Pancreas (tissue), 10 donors: ENCODE measurements at regions not wholly inside any gene's neighbourhood (a gene's known extent, or its start where the extent isn't known, plus 50 kb on each side); places are given as distances from the start of the nearest gene placed in this dataset.

Experiments
- ATAC-seq, 4 donors: fragments of 200-7000 bp; cut with Tn5 transposase; one replicate each; pipeline versions ENCODE4 v1.8.0 to v1.9.1; 2020; ENCODE audit warnings: mild to moderate bottlenecking in 4 of 4, moderate library complexity in 4 of 4
- DNase-seq, 6 donors: peaks; one replicate each; pipeline ENCODE4 v3.0.0-alpha.2; 2020
- FAIRE-seq: peaks from 2 replicates; lab custom pipeline; 2012; peaks lifted over from hg19 to GRCh38; lab: Jason Lieb, UNC
- H3K27ac ChIP-seq, 4 donors: fragments of 200-600 bp; sonication (generic); 1 replicate in 3 of 4; 2 replicates in 1 of 4; pipeline versions ENCODE4 v1.5.0 to v1.8.0; 2020
- H3K27me3 ChIP-seq, 4 donors: fragments of 200-600 bp; one replicate each; pipeline ENCODE4 v1.8.0; 2021
- H3K36me3 ChIP-seq, 3 donors: fragments of 200-600 bp; sonication (generic) in 1 of 3; one replicate each; pipeline versions ENCODE4 v1.5.0 to v1.8.0; 2020 to 2021
- H3K4me1 ChIP-seq, 3 donors: fragments of 200-600 bp; one replicate each; pipeline ENCODE4 v1.8.0; 2021
- H3K4me3 ChIP-seq, 4 donors: fragments of 200-600 bp; sonication (generic) in 2 of 4; one replicate each; pipeline versions ENCODE4 v1.5.0 to v1.8.0; 2020 to 2021
- H3K9me3 ChIP-seq, 4 donors: fragments of 200-600 bp; one replicate each; pipeline ENCODE4 v1.8.0; 2021
- WGBS, 2 donors: extraction: QIAGEN DNeasy Blood & Tissue Kit; methylation state at CpG; one replicate each; pipeline ENCODE4 v1.1.7; 2013; 5-methylcytosine and 5-hydroxymethylcytosine counted together
- intact Hi-C, 3 donors: fragments of 100-400 bp; cut with DNase I; formaldehyde crosslinking; loops; one replicate each; pipeline versions ENCODE4 v1.11.1 to v1.14.2; 2022
- TF ChIP-seq, protein P1 (sequence below), 4 donors: fragments of 200-600 bp; sonication (generic) in 3 of 4; IDR thresholded peaks; one replicate each; pipeline versions ENCODE4 v1.5.0 to v1.8.0; 2021; ENCODE audit warnings: antibody characterized with exemption in 4 of 4
- donor health status: healthy with polysubstance abuse.
- donor health status: DM: no; HTN: no; CAD: no; lungs with moderate emphysema.
- donor health status: DM: no; HTN: no; CAD: no.
- donor health status: control.
- donor health status: control.
- donor health status: Bipolar disorder and iron deficiency.
- donor health status: DM: yes; HTN: yes; CAD: no.
- donor health status: DM: no; HTN: no; CAD: no.
- donor health status: DM: no; HTN: no; CAD: no.
- donor health status: DM: yes; HTN: yes; CAD: no.

- Histone ChIP-seq H3K9me3 (no peaks in the 10 kb centered on the region), H3K27me3 (no peaks in the 10 kb centered on the region), H3K4me1 (no peaks in the 10 kb centered on the region), H3K36me3 (no peaks in the 10 kb centered on the region), H3K4me3 (no peak overlapping the region), H3K27ac (no peak overlapping the region)
- FAIRE-seq: peak; percentile 67
- DNase-seq: no peak
- WGBS, 2 donors: 7 to 12% methylated on average over 3 of the region's 3 CpGs
- TF ChIP-seq, protein P1, sequence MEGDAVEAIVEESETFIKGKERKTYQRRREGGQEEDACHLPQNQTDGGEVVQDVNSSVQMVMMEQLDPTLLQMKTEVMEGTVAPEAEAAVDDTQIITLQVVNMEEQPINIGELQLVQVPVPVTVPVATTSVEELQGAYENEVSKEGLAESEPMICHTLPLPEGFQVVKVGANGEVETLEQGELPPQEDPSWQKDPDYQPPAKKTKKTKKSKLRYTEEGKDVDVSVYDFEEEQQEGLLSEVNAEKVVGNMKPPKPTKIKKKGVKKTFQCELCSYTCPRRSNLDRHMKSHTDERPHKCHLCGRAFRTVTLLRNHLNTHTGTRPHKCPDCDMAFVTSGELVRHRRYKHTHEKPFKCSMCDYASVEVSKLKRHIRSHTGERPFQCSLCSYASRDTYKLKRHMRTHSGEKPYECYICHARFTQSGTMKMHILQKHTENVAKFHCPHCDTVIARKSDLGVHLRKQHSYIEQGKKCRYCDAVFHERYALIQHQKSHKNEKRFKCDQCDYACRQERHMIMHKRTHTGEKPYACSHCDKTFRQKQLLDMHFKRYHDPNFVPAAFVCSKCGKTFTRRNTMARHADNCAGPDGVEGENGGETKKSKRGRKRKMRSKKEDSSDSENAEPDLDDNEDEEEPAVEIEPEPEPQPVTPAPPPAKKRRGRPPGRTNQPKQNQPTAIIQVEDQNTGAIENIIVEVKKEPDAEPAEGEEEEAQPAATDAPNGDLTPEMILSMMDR (IDR thresholded peaks at IDR 0.05): peak; percentile 18 to 57 (median 46)
- ATAC-seq: peak; percentile 53 to 80 (median 80)
- intact Hi-C loops: no loop called here
Observed at GRCh38 chr2:163155279-163155883, 316.8 kb upstream of the KCNH7 start.

- DNase-seq: no peak
- Histone ChIP-seq H3K4me3 (no peak overlapping the region), H3K4me1 (no peaks in the 10 kb centered on the region), H3K27ac (no peak overlapping the region), H3K36me3 (no peaks in the 10 kb centered on the region), H3K27me3 (no peaks in the 10 kb centered on the region), H3K9me3 (no peaks in the 10 kb centered on the region)
- intact Hi-C loops: no loop called here
- TF ChIP-seq, protein P1 (IDR thresholded peaks at IDR 0.05): no peak
- FAIRE-seq: no peak
- WGBS, 2 donors: 82 to 91% methylated on average over 2 of the region's 2 CpGs
- no peak for ATAC-seq
Observed at GRCh38 chr2:163142618-163143017, 304.1 kb upstream of the KCNH7 start.

DNA sequence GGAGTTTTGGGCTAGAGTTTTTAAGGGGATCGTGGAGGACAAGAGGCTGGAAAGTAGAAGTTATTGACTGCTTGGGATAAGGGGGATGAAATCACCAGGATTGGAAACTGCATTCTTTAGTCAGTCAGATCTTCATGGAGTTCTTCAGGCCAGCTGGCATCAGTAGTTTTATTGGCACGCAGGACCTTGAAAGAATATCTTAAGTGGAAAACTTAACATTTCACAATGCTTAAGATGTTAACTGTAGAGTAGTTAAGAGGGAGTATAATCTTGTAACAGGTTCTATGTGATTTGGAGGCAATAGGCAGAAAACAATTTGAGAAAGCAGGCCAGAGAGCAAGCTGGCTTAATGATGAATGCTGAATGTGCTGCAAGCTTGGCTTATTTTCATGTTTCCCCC lies 300.4 kb upstream of the KCNH7 start:
- no peak overlapping the region for H3K27ac ChIP-seq
- no peaks in the 10 kb centered on the region for H3K27me3 ChIP-seq
- no peaks in the 10 kb centered on the region for H3K36me3 ChIP-seq
- WGBS, 2 donors: 62 to 68% methylated on average over 2 of the region's 2 CpGs
- FAIRE-seq (no peak), ATAC-seq (no peak), DNase-seq (no peak)
- TF ChIP-seq, protein P1 (IDR thresholded peaks at IDR 0.05): no peak
- no peaks in the 10 kb centered on the region for H3K4me1 ChIP-seq
- no peak overlapping the region for H3K4me3 ChIP-seq
- intact Hi-C loops: loop anchor here in 1 of 3 donors (10.0 kb wide), 1 partner anchor 244 kb away; no protein-coding TSS in a partner anchor
- H3K9me3 ChIP-seq: no peaks in the 10 kb centered on the region

GRCh38 chr2:163135256-163135655 lies 296.7 kb upstream of the KCNH7 start:
- Histone ChIP-seq H3K36me3 (no peaks in the 10 kb centered on the region), H3K4me3 (no peak overlapping the region), H3K4me1 (no peaks in the 10 kb centered on the region), H3K9me3 (no peaks in the 10 kb centered on the region), H3K27ac (no peak overlapping the region), H3K27me3 (no peaks in the 10 kb centered on the region)
- FAIRE-seq (no peak), DNase-seq (no peak), ATAC-seq (no peak)
- intact Hi-C loops: loop anchor here in 1 of 3 donors (10.0 kb wide), 1 partner anchor 240 kb away; no protein-coding TSS in a partner anchor
- 59 to 61% methylated on average over 1 of the region's 1 CpG for WGBS, 2 donors
- TF ChIP-seq, protein P1 (IDR thresholded peaks at IDR 0.05): no peak

DNA sequence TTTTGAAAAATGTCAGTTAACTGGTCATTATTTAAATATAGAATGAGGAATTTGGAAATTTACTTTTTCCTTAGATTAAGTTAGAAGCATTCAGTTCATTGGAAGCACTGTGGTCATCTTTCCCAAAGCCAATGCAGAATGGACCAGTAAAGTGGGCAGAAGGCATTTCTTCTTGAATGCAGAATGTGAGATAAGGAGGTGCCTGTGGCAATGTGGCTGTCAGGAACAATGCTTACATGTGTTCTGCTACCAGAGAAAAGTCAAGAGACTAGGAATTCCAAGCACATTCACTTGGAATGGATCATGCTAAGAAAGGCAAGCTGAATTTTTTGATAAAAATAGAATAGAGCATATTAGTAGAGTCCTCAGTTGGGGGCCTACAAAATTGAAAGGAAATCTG lies 295.0 kb upstream of the KCNH7 start:
- FAIRE-seq: no peak
- intact Hi-C loops: loop anchor here in 2 of 3 donors (5.0 to 10.0 kb wide), 2 partner anchors 239 to 241 kb away; no protein-coding TSS in a partner anchor
- Histone ChIP-seq H3K27me3 (no peaks in the 10 kb centered on the region), H3K9me3 (no peaks in the 10 kb centered on the region), H3K27ac (no peak overlapping the region), H3K4me1 (no peaks in the 10 kb centered on the region), H3K36me3 (no peaks in the 10 kb centered on the region), H3K4me3 (no peak overlapping the region)
- ATAC-seq: no peak
- DNase-seq: no peak
- TF ChIP-seq, protein P1 (IDR thresholded peaks at IDR 0.05): no peak
